GM12801 (cell line): ENCODE measurements at regions not wholly inside any gene's neighbourhood (a gene's known extent, or its start where the extent isn't known, plus 50 kb on each side); places are given as distances from the start of the nearest gene placed in this dataset.

Source experiments
- CTCF ChIP-seq: IDR thresholded peaks from one replicate; pipeline ENCODE4 v1.5.1; 2011; ENCODE audit warnings: control low read depth; ENCODE audit not compliant: insufficient read length; ENCODE audit errors: extremely low read depth

GRCh38 chr15:93466380-93466779 is 377.4 kb upstream of the RGMA start:
- no peak for TF ChIP-seq CTCF

GRCh38 chr15:93462690-93463089 is 373.7 kb upstream of the RGMA start:
- TF ChIP-seq CTCF = no peak

- no peak for TF ChIP-seq CTCF
These were observed 371.7 kb upstream of the RGMA start for GRCh38 chr15:93460717-93461116.

GRCh38 chr15:93459396-93459795 is 370.4 kb upstream of the RGMA start:
- no peak for TF ChIP-seq CTCF

GRCh38 chr15:93458597-93458996 is 369.6 kb upstream of the RGMA start:
- TF ChIP-seq CTCF = no peak

GRCh38 chr15:93454788-93455187 is 365.8 kb upstream of the RGMA start:
- TF ChIP-seq CTCF = no peak

- TF ChIP-seq CTCF = no peak
These were observed 363.7 kb upstream of the RGMA start for GRCh38 chr15:93452537-93453211.
